ENCODE measurements at regions not wholly inside any gene's neighbourhood (a gene's known extent, or its start where the extent isn't known, plus 50 kb on each side); places are given as distances from the start of the nearest gene placed in this dataset.
A peak's percentile ranks its signal among the peaks of the same experiment; 100 is the strongest.
"Not testable (repeated sequence)": the region's sequence is repeated elsewhere in the genome, so short reads cannot be mapped to it uniquely, and the experiment has no call there.

GRCh38 chr3:117016378-117016777, 306.8 kb downstream of the TUSC7 start:
- DNase-seq (ENCODE audit: low spot score) (no peak), ATAC-seq (no peak)
- Mint-ChIP-seq H3K4me1 (ENCODE audit: low read depth in 2 of 2) (peaks cover 0 to 3% of the 10 kb centered on the region in 2 donors), H3K27me3 (peaks cover 0 to 6% of the 10 kb centered on the region in 2 donors), H3K9me3 (peaks cover 13% of the 10 kb centered on the region), H3K36me3 (no peaks in the 10 kb centered on the region), H3K27ac (no peak overlapping the region), H3K4me3 (no peak overlapping the region)

DNA sequence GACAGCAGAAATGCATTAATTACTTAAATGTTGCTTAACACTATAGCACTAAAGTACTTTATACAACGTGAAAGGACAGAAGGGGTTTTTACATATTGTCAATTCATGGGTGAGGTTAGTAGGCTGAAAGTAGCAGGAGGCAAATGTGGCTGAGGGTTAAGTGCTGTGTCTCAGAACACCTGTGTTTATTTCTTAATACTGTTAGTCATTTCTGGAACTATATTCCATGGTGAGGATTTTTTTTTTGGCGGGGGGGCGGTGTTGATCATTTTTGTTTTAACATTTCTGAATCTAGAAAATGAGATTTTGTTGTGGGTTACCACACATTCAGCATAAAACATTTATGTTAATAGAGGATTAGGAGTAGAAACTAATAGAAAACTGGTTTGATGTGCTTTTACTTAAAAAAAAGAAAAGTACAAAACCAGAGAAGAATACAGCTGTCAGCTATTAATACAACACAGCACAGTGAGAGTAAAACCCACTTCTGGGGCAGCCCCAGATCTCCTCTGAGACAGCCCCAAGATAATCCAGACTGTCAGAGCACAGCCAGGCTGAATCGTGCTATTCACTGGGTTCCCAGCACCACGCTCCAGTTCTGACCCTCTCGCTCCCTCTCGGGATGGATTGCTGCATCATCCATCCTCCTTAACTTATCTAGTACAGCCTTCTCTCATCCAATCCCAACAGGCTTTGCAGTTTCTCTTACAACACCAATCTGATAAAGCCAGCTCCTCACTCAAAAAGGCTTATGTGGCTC, 307.7 kb downstream of the TUSC7 start:
- Mint-ChIP-seq H3K4me1 (ENCODE audit: low read depth in 2 of 2) (no peaks in the 10 kb centered on the region), H3K27me3 (peaks cover 0 to 6% of the 10 kb centered on the region in 2 donors), H3K9me3 (peaks cover 8% of the 10 kb centered on the region), H3K27ac (no peak overlapping the region), H3K4me3 (no peak overlapping the region), H3K36me3 (no peaks in the 10 kb centered on the region)
- DNase-seq (ENCODE audit: low spot score) (no peak), ATAC-seq (no peak)

- no peak for ATAC-seq
- no peak overlapping the region for H3K27ac Mint-ChIP-seq
- no peak overlapping the region for H3K4me3 Mint-ChIP-seq
- H3K9me3 Mint-ChIP-seq, result peaks cover 7% of the 10 kb centered on the region
- no peaks in the 10 kb centered on the region for H3K36me3 Mint-ChIP-seq
- H3K4me1 Mint-ChIP-seq (ENCODE audit: low read depth in 2 of 2), result no peaks in the 10 kb centered on the region
- no peak for DNase-seq (ENCODE audit: low spot score)
- peaks cover 0 to 6% of the 10 kb centered on the region in 2 donors for H3K27me3 Mint-ChIP-seq
Measured at GRCh38 chr3:117018655-117019054, 309.1 kb downstream of the TUSC7 start.

DNA sequence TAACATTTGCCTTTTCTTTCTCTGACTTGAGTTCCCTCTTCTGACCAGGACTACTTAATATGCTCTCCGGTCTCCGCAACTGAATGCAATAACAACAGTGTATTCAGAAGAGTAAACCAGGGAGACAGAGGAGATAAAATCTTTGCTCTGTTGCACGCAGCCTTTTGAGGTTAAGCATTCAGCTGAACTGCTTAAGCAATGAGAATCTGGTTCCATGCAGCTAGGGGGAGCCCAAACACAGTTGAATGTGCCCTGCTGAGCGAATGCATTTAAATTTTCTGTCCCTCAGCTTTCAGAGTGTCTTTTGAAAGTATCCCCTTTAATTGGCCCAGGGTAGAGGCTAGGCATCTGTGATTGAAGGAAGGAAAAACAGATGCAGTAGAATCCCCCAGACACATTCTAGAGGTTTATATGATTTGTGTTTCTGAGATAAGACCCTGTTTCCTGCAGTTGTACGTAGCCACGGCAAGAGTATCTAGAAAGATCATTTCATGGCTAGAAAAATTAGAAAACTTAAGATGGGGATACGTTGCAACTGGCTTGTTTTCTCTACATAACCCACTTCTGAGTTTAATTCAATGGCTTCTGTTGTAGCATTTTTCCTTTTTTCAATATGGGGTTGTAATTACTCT, 309.6 kb downstream of the TUSC7 start:
- ATAC-seq, result peak in 1 of 2 donors; percentile 55
- Mint-ChIP-seq H3K9me3 (peaks cover 9% of the 10 kb centered on the region), H3K4me3 (no peak overlapping the region), H3K27me3 (peaks cover 0 to 6% of the 10 kb centered on the region in 2 donors), H3K36me3 (no peaks in the 10 kb centered on the region), H3K27ac (no peak overlapping the region), H3K4me1 (ENCODE audit: low read depth in 2 of 2) (no peaks in the 10 kb centered on the region)
- peak; percentile 60 for DNase-seq (ENCODE audit: low spot score)

- H3K4me3 Mint-ChIP-seq, result no peak overlapping the region
- ATAC-seq, result no peak
Measured at GRCh38 chr3:117026401-117026800, 316.8 kb downstream of the TUSC7 start.

GRCh38 chr3:117035745-117036144, 326.2 kb downstream of the TUSC7 start:
- no peak overlapping the region for H3K4me3 Mint-ChIP-seq

More at GRCh38 chr3:117026401-117026800, 316.8 kb downstream of the TUSC7 start:
- Mint-ChIP-seq H3K27me3 (no peaks in the 10 kb centered on the region), H3K9me3 (peaks cover 8% of the 10 kb centered on the region), H3K27ac (no peak overlapping the region), H3K36me3 (no peaks in the 10 kb centered on the region), H3K4me1 (ENCODE audit: low read depth in 2 of 2) (no peaks in the 10 kb centered on the region)
- DNase-seq (ENCODE audit: low spot score), result no peak

DNA sequence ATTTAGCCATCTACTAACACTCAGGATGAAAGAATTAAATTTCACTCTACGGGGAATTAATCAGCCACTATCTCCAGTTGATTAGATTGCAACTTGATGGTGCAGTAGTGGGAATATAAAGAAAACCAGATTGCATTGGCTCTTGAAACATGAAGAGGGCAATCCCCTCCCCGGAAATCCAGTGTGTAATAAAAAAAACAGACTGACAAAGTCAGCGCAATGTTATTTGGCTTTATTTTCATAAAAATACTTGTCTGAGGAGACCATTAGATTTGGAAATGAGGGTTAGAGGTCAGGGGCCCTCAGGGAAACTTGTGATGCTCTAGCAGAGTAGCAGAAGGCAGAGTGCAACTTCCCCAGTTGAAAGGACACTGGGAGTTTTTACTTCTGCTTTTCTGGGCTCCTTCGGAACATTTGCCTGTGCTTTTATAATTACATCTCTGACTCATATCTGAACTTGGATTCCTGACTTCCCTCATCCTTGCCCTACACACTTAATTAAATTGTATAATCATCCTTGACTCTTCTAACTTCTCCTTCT, 326.8 kb downstream of the TUSC7 start:
- no peaks in the 10 kb centered on the region for H3K36me3 Mint-ChIP-seq
- no peak overlapping the region for H3K4me3 Mint-ChIP-seq
- DNase-seq (ENCODE audit: low spot score), result no peak
- H3K27ac Mint-ChIP-seq, result no peak overlapping the region
- no peaks in the 10 kb centered on the region for H3K4me1 Mint-ChIP-seq (ENCODE audit: low read depth in 2 of 2)
- H3K9me3 Mint-ChIP-seq, result no peaks in the 10 kb centered on the region
- H3K27me3 Mint-ChIP-seq, result no peaks in the 10 kb centered on the region
- ATAC-seq, result no peak

More at GRCh38 chr3:117035745-117036144, 326.2 kb downstream of the TUSC7 start:
- Mint-ChIP-seq H3K4me1 (ENCODE audit: low read depth in 2 of 2) (no peaks in the 10 kb centered on the region), H3K27ac (no peak overlapping the region), H3K9me3 (no peaks in the 10 kb centered on the region), H3K27me3 (no peaks in the 10 kb centered on the region), H3K36me3 (no peaks in the 10 kb centered on the region)
- ATAC-seq, result no peak
- no peak for DNase-seq (ENCODE audit: low spot score)

GRCh38 chr3:117045143-117045542, 335.6 kb downstream of the TUSC7 start:
- DNase-seq (ENCODE audit: low spot score) (no peak), ATAC-seq (no peak)
- H3K9me3 Mint-ChIP-seq, result no peaks in the 10 kb centered on the region
- no peak overlapping the region for H3K4me3 Mint-ChIP-seq
- no peaks in the 10 kb centered on the region for H3K27me3 Mint-ChIP-seq
- no peaks in the 10 kb centered on the region for H3K36me3 Mint-ChIP-seq
- no peaks in the 10 kb centered on the region for H3K4me1 Mint-ChIP-seq (ENCODE audit: low read depth in 2 of 2)
- H3K27ac Mint-ChIP-seq, result no peak overlapping the region

DNA sequence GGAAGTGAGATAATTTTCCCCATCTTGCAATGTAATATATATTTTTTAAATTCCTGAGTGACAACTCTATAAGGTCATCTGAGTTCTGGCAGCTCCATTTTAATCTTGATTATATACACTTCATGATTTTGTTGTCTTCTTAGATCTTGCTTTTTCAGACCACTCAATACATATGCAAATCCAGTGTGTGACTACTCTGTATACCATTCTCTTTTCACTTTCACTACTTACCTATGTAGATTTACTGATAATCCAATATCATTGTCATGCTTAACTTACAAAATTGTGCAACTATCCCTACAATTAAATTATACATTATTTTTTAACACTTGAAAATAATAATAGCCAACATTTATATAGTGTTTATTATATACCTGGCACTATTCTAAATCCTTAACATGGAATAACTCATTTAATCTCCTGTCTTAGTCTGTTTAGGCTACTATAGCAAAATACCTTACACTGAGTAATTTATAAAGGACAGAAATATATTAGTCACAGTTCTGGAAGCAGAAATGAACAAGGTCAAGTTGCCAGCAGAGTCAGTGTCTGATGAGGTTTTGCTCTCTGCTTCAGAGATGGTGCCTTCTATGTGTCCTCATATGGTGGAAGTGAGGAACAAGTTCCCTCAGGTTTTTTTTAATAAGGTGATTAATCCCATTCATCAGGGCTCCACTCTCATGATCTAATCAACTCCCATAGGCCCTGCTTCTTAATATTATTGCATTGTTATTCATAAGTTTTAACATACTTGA, 338.5 kb downstream of the TUSC7 start:
- no peak overlapping the region for H3K27ac Mint-ChIP-seq
- no peaks in the 10 kb centered on the region for H3K36me3 Mint-ChIP-seq
- H3K27me3 Mint-ChIP-seq, result no peaks in the 10 kb centered on the region
- no peak overlapping the region for H3K4me3 Mint-ChIP-seq
- H3K9me3 Mint-ChIP-seq, result peaks cover 3% of the 10 kb centered on the region
- no peak for ATAC-seq
- H3K4me1 Mint-ChIP-seq (ENCODE audit: low read depth in 2 of 2), result no peaks in the 10 kb centered on the region
- no peak for DNase-seq (ENCODE audit: low spot score)

GRCh38 chr3:117052395-117052794, 342.8 kb downstream of the TUSC7 start:
- H3K27me3 Mint-ChIP-seq, result no peaks in the 10 kb centered on the region
- DNase-seq (ENCODE audit: low spot score) (no peak), ATAC-seq (no peak)
- H3K36me3 Mint-ChIP-seq, result no peaks in the 10 kb centered on the region
- H3K27ac Mint-ChIP-seq, result no peak overlapping the region
- no peak overlapping the region for H3K4me3 Mint-ChIP-seq
- no peaks in the 10 kb centered on the region for H3K4me1 Mint-ChIP-seq (ENCODE audit: low read depth in 2 of 2)
- H3K9me3 Mint-ChIP-seq, result peaks cover 3% of the 10 kb centered on the region

GRCh38 chr3:117054556-117054955, 345.0 kb downstream of the TUSC7 start:
- H3K27me3 Mint-ChIP-seq, result no peaks in the 10 kb centered on the region
- DNase-seq (ENCODE audit: low spot score) (no peak), ATAC-seq (no peak)
- no peaks in the 10 kb centered on the region for H3K4me1 Mint-ChIP-seq (ENCODE audit: low read depth in 2 of 2)
- H3K4me3 Mint-ChIP-seq, result no peak overlapping the region
- H3K36me3 Mint-ChIP-seq, result no peaks in the 10 kb centered on the region
- H3K9me3 Mint-ChIP-seq, result peaks cover 3% of the 10 kb centered on the region
- no peak overlapping the region for H3K27ac Mint-ChIP-seq

- not testable (repeated sequence) for DNase-seq (ENCODE audit: low spot score); H3K4me3 Mint-ChIP-seq; H3K27me3 Mint-ChIP-seq; H3K9me3 Mint-ChIP-seq; H3K27ac Mint-ChIP-seq; H3K4me1 Mint-ChIP-seq (ENCODE audit: low read depth in 2 of 2); H3K36me3 Mint-ChIP-seq; ATAC-seq
Measured at GRCh38 chr3:117056946-117057345, 347.4 kb downstream of the TUSC7 start.

DNA sequence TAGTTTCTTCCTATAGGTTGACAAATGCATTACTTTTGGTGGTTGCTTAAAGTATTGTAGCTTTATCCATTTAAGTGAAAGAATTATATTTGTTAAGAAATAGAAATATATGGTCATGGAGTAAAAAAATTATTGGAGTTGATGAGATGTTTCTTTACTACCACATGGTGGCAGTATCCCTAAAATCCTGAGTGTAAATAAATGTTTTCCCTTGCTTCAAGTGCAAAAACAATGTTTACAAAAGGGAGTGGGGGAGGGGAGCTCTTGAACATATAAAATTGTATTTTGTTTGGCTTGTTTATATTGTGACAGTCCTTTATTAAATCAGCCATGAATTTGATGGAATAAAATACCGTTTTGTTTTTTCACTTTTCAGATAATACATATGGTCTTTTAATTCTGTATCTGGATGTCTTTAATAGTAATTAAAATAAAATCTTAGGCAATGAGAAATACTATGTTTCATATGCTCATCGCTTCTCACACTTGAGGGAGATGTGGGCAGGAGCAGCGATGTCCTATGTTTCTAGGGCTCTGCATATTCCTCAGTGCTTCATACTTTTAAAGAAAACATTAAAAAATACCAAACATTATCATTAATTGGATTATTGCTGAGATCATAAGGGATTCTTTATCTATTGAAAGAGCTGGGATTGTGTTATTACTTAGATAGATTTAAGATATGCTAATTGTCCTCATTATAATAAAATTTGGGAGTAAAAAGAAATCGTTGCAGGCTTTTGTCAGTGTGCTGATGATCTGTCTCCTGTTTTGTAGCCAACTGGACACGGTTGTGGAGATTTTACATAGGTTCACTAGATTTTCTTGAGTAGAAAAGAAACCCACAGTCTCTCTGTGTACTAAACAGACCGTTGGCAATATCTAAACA, 349.7 kb downstream of the TUSC7 start:
- Mint-ChIP-seq H3K9me3 (peaks cover 3% of the 10 kb centered on the region), H3K27ac (no peak overlapping the region), H3K36me3 (no peaks in the 10 kb centered on the region), H3K4me1 (ENCODE audit: low read depth in 2 of 2) (no peaks in the 10 kb centered on the region), H3K4me3 (no peak overlapping the region), H3K27me3 (no peaks in the 10 kb centered on the region)
- DNase-seq (ENCODE audit: low spot score) (no peak), ATAC-seq (no peak)
